Mammary epithelial cell (primary cell): ENCODE measurements at regions not wholly inside any gene's neighbourhood (a gene's known extent, or its start where the extent isn't known, plus 50 kb on each side); places are given as distances from the start of the nearest gene placed in this dataset.

Experiments
- CTCF ChIP-seq, 2 donors: IDR thresholded peaks in 1 of 2; conservative IDR thresholded peaks in 1 of 2; 2 replicates each; pipeline ENCODE4 v1.5.1; 2011 to 2012; ENCODE audit warnings: inconsistent platforms in 2 of 2, low read length in 2 of 2, mild to moderate bottlenecking in 2 of 2, control low read depth in 1 of 2, low read depth in 1 of 2; ENCODE audit not compliant: insufficient read depth in 1 of 2; ENCODE audit errors: extremely low read depth in 1 of 2
- EZH2 ChIP-seq: IDR thresholded peaks from 2 replicates; pipeline ENCODE4 v1.6.1; 2012; ENCODE audit warnings: low read length, inconsistent platforms, borderline replicate concordance

GRCh38 chr5:85920984-85921383 lies 696.8 kb upstream of the COX7C start:
- TF ChIP-seq EZH2 (no peak), CTCF (conservative IDR thresholded peaks at IDR 0.05 in 1 of 2, IDR thresholded peaks at IDR 0.05 in 1 of 2; ENCODE audit: extremely low read depth in 1 of 2, insufficient read depth in 1 of 2, low read depth in 1 of 2, low read length in 2 of 2) (no peak)
